ENCODE measurements at regions not wholly inside any gene's neighbourhood (a gene's known extent, or its start where the extent isn't known, plus 50 kb on each side); places are given as distances from the start of the nearest gene placed in this dataset.

GRCh38 chr2:129233751-129234406 is 745.6 kb upstream of the RAB6C start:
- DNase-seq (ENCODE audit: low read depth), result peak; percentile 29

DNA sequence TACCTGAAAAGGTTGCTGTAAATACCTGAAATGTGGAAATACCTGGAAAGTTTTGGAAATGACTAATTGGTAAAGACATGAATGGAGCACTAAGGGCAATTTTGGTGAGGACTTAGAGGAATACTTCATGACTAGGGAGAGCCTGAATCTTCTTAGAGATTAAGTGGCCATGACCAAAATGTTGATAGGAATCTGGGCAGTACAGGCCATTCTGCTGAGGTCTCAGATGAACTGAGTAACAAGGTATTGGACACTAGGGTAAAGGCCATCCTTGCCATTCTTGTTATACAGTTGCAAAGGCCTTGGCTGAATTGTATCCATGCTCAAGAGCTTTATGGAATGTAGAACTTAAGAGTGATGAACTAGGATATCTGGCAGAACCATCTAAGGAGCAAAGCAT is 742.9 kb upstream of the RAB6C start:
- no peak for DNase-seq (ENCODE audit: low read depth)

GRCh38 chr2:129237966-129238725 is 741.3 kb upstream of the RAB6C start:
- peak; percentile 78 for DNase-seq (ENCODE audit: low read depth)

- DNase-seq (ENCODE audit: low read depth), result no peak
These were observed 740.3 kb upstream of the RAB6C start for GRCh38 chr2:129239141-129239540.

DNA sequence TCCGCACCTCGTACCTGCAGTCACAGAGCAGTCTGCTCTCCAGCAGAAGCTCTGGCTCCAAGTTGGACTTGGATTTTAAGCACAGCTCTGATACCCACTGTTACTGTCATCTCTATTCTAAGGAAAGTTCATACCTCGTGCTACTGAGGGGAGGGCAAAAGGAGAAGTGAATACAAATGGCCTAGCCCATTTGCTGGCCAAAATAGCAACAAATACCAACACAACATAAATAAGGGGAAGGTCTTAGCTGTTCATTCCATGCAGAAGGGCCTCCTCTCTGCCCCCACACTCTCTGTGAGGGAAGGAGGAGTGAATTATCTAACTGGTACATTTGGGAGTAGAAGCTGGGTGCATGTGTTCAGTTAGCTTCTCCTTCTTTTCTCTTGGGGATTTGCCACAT is 739.4 kb upstream of the RAB6C start:
- no peak for DNase-seq (ENCODE audit: low read depth)

GRCh38 chr2:129242269-129242668 is 737.2 kb upstream of the RAB6C start:
- no peak for DNase-seq (ENCODE audit: low read depth)

DNA sequence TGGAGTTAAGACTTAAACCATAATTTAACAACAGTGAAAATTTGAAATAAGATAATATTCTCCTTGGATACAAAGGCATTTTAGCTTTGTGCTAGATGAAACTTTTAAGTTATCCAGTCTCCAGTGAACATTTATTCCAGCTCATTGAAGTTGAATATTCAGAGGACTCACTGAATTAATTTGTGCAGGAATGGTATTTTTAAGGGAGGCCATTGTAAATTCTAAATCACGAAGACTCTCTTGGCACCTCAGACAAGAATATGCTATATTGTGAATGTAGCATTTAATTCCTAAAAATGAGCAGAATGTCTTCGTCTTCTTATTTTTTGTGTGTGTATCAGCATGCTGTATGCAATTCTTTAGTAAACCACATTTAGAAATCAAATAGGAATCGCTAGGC is 731.7 kb upstream of the RAB6C start:
- no peak for DNase-seq (ENCODE audit: low read depth)

- peak; percentile 11 for DNase-seq (ENCODE audit: low read depth)
These were observed 731.3 kb upstream of the RAB6C start for GRCh38 chr2:129248198-129248597.

DNA sequence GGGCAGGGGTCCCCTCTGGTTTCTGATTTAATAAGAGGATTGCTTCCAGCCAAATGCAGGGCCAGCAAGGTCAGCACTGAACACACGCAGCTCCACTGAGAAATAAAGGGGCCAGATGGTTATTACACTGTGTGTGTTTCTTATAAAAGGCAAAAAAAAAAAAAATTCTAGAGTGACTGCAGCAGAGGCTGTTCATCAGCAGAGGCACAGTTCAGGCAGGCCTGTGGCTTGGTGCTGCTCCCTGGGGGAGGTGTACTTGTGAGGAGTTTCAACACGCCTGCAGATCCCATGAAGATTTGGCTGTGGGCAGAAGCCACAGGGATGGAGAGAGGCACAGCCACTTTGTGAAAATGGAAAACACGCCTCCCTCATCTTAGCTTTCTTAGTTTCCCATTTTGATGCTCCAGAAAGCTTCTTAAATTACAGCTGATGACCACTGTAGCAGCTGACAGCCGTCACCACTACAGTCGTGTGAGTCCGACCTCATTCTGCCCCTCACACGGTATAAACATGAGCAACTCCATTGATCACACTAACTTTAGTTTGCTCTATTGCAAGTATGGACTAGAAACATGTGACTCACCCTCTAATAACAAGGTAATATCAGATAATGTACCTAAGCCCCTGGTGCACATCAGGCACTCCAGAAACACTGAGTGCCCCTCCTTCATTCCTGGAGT is 726.5 kb upstream of the RAB6C start:
- no peak for DNase-seq (ENCODE audit: low read depth)

- DNase-seq (ENCODE audit: low read depth), result no peak
These were observed 726.0 kb upstream of the RAB6C start for GRCh38 chr2:129253461-129253812.

DNA sequence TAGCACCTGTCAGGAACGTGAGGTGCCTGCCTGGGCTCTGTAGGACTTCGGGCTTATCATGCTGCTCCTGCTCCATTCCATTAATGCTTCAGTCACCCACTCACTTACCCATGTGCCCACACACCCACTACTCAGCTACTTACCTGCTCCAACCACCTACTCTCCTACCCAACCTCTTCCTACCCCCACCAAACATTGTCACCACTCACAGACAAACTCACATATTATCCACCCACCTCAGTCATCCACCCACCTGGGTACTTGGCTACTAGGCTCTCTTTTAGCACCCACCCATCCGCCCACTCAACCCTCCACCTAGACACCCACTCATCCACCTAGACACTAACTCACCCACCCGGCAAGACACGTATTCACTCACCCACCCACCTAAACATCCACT is 724.7 kb upstream of the RAB6C start:
- no peak for DNase-seq (ENCODE audit: low read depth)

- no peak for DNase-seq (ENCODE audit: low read depth)
These were observed 723.7 kb upstream of the RAB6C start for GRCh38 chr2:129255610-129256313.

DNA sequence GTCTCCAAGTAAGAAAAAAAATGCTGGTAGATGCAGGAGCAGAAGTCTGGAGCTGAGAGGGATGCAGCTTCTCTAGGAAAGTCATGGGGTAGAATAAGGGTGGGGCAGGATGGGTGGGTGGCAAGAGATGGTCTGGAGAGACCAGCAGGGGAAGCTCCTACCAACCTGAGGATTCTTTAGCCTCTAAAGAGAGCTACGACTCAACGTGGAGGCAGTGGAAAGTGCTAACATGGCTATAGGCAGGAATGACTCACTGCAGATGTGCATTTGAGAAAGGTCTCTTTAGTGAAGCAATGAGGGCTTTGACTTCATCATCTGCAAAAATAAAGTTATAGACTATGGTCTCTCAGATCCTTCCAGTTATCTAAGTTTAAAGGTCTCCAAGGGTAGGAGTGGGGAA is 722.8 kb upstream of the RAB6C start:
- DNase-seq (ENCODE audit: low read depth), result no peak

GRCh38 chr2:129262934-129263333 is 716.5 kb upstream of the RAB6C start:
- DNase-seq (ENCODE audit: low read depth), result no peak

DNA sequence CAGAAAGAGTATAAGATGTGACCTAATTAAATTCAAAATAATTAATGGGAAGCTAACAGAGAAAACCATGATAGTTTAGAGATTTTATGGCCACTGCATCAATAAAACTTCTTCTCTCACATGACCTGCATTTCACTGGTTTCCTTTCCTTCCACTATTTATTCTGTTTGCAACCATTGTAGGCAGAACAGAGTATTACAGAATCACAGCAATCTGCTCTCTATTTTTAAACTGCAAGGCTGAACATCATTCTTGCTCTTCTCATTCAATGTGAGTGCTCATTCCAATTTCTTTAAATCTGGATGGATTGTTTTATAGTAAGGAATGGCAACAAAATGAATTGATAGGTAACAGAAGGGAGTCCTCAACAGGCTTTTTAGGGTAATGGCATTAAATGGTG is 715.5 kb upstream of the RAB6C start:
- DNase-seq (ENCODE audit: low read depth), result no peak

- no peak for DNase-seq (ENCODE audit: low read depth)
These were observed 711.9 kb upstream of the RAB6C start for GRCh38 chr2:129267559-129267958.

GRCh38 chr2:129273266-129274037 is 706.0 kb upstream of the RAB6C start:
- no peak for DNase-seq (ENCODE audit: low read depth)

- DNase-seq (ENCODE audit: low read depth), result no peak
These were observed 705.4 kb upstream of the RAB6C start for GRCh38 chr2:129274038-129274415.

DNA sequence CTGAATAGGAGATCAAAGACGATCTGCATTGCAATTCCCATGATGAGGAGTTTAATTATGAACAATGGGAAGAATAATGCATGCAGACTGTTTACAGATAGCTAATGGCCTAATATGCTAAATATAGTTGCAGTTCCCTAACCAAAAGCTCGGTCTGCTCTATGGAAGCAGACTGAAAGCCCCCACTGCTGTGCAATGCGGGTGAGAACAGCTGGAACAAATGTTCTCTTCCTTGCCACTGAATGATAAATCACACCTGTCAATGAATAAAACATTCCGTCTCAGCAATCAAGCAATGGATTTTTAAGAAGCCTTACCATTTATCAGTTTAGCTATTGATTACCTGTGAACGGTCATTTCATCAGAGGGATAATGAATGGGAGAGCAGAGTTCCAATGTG is 704.5 kb upstream of the RAB6C start:
- DNase-seq (ENCODE audit: low read depth), result no peak

- DNase-seq (ENCODE audit: low read depth), result no peak
These were observed 703.8 kb upstream of the RAB6C start for GRCh38 chr2:129275706-129276105.

GRCh38 chr2:129276978-129277584 is 702.4 kb upstream of the RAB6C start:
- DNase-seq (ENCODE audit: low read depth), result no peak

Data from RPMI7951 (cell line).